Activated CD8-positive, alpha-beta T cell treated with anti-CD3 and anti-CD28 coated beads for 36 hours (primary cell): ENCODE measurements at regions not wholly inside any gene's neighbourhood (a gene's known extent, or its start where the extent isn't known, plus 50 kb on each side); places are given as distances from the start of the nearest gene placed in this dataset.

ENCODE experiments used
- ATAC-seq: fragments of 200-7000 bp; cut with Tn5 transposase; one replicate; pipeline ENCODE4 v1.10.0; 2021; ENCODE audit warnings: mild to moderate bottlenecking, moderate library complexity
- CTCF ChIA-PET: fragments of 350-600 bp; sonication (Branson Sonifier 250); formaldehyde crosslinking; loops from one replicate; lab custom pipeline; 2021; ENCODE audit warnings: antibody characterized with exemption; lab: Charles Lee
- POLR2A ChIA-PET: fragments of 350-600 bp; sonication (Branson Sonifier 250); formaldehyde crosslinking; loops from one replicate; lab custom pipeline; 2021; ENCODE audit warnings: antibody characterized with exemption; lab: Charles Lee
- DNase-seq: peaks from one replicate; pipeline ENCODE4 v3.0.0-alpha.2; 2020
- H3K27ac Mint-ChIP-seq: one replicate; pipeline ENCODE4 v1.8.0; 2021; ENCODE audit warnings: mild to moderate bottlenecking, mixed read lengths
- H3K27me3 Mint-ChIP-seq: one replicate; pipeline ENCODE4 v1.8.0; 2021; ENCODE audit warnings: mixed read lengths
- H3K36me3 Mint-ChIP-seq: one replicate; pipeline ENCODE4 v1.8.0; 2021; ENCODE audit warnings: low read depth, mixed read lengths
- H3K4me1 Mint-ChIP-seq: one replicate; pipeline ENCODE4 v1.8.0; 2021; ENCODE audit warnings: low read depth, mixed read lengths
- H3K4me3 Mint-ChIP-seq: one replicate; pipeline ENCODE4 v1.8.0; 2021; ENCODE audit warnings: mild to moderate bottlenecking, moderate library complexity, mixed read lengths
- H3K9me3 Mint-ChIP-seq: one replicate; pipeline ENCODE4 v1.8.0; 2021; ENCODE audit warnings: mixed read lengths
- intact Hi-C: fragments of 100-400 bp; cut with micrococcal nuclease; formaldehyde crosslinking; loops from one replicate; pipeline ENCODE4 v1.10.0; 2022
- TF ChIP-seq, protein P1 (sequence below): fragments of 200-600 bp; IDR thresholded peaks from one replicate; pipeline ENCODE4 v1.8.0; 2022; ENCODE audit warnings: antibody characterized with exemption, mild to moderate bottlenecking

DNA sequence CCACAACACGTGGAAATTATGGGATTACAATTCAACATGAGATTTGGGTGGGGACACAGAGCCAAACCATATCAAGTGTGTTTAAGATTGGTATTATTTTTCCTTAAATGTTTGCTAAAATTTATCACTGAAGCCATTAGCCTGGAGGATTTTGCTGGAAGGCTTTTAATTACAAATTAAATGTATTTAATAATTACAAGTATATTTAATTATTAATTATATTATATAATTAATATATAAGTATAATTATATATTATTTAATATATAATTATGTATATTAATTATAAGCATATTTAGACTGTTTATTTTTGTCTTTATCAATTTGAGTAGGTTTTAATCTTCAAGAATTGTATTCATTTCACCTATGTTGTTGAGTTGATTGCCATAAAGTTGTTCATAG is 427.4 kb upstream of the FLRT2 start:
- H3K36me3 Mint-ChIP-seq: no peaks in the 10 kb centered on the region
- intact Hi-C loops: no loop called here
- POLR2A ChIA-PET: no interaction called here
- no peak overlapping the region for H3K27ac Mint-ChIP-seq
- TF ChIP-seq, protein P1, sequence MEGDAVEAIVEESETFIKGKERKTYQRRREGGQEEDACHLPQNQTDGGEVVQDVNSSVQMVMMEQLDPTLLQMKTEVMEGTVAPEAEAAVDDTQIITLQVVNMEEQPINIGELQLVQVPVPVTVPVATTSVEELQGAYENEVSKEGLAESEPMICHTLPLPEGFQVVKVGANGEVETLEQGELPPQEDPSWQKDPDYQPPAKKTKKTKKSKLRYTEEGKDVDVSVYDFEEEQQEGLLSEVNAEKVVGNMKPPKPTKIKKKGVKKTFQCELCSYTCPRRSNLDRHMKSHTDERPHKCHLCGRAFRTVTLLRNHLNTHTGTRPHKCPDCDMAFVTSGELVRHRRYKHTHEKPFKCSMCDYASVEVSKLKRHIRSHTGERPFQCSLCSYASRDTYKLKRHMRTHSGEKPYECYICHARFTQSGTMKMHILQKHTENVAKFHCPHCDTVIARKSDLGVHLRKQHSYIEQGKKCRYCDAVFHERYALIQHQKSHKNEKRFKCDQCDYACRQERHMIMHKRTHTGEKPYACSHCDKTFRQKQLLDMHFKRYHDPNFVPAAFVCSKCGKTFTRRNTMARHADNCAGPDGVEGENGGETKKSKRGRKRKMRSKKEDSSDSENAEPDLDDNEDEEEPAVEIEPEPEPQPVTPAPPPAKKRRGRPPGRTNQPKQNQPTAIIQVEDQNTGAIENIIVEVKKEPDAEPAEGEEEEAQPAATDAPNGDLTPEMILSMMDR: no peak
- ATAC-seq: no peak
- H3K4me1 Mint-ChIP-seq: no peaks in the 10 kb centered on the region
- DNase-seq: no peak
- H3K4me3 Mint-ChIP-seq: no peak overlapping the region
- no peaks in the 10 kb centered on the region for H3K9me3 Mint-ChIP-seq
- no peaks in the 10 kb centered on the region for H3K27me3 Mint-ChIP-seq
- CTCF ChIA-PET: no interaction called here

DNA sequence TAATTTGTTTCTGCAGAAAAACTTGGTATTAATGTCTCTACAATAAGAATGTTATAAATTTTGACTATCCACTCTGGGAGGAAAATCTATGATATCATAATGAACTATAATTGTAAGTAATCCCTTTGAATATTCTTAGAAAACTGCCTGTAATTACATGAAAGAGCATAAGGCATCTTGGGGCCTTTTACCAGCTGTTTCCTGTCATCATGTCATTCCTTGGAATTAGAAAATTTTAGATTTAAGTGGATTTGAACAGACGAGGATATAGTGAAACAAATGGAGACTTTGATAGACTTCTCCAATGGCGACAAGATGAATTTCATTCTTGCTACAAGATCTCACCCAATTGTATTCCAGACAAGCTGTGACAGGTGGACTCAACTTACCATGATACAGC is 423.4 kb upstream of the FLRT2 start:
- Mint-ChIP-seq H3K27me3 (no peaks in the 10 kb centered on the region), H3K4me3 (no peak overlapping the region), H3K27ac (no peak overlapping the region), H3K9me3 (peaks cover 2% of the 10 kb centered on the region), H3K36me3 (no peaks in the 10 kb centered on the region), H3K4me1 (no peaks in the 10 kb centered on the region)
- no peak for DNase-seq
- TF ChIP-seq, protein P1: no peak
- ATAC-seq: no peak
- ChIA-PET CTCF (no interaction called here), POLR2A (no interaction called here)
- intact Hi-C loops: no loop called here

DNA sequence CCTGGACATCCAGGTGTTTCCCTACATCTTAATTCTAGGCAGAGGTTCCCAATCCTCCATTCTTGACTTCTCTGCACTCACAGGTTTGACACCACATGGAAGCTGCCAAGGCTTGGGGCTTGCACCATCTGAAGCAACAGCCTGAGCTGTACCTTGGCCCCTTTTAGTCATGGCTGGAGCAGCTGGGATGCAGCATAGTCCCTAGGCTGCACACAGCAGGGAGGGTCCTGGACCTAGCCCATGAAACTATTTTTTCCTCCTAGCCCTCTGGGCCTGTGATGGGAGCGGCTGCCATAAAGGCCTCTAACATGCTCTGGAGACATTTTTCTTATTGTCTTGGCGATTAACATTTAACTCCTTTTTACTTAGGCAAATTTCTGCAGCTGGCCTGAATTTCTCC is 417.2 kb upstream of the FLRT2 start:
- ATAC-seq (no peak), DNase-seq (no peak)
- H3K27me3 Mint-ChIP-seq: no peaks in the 10 kb centered on the region
- CTCF ChIA-PET: no interaction called here
- POLR2A ChIA-PET: no interaction called here
- H3K9me3 Mint-ChIP-seq: peaks cover 13% of the 10 kb centered on the region
- H3K4me1 Mint-ChIP-seq: no peaks in the 10 kb centered on the region
- intact Hi-C loops: no loop called here
- no peaks in the 10 kb centered on the region for H3K36me3 Mint-ChIP-seq
- no peak overlapping the region for H3K27ac Mint-ChIP-seq
- TF ChIP-seq, protein P1: no peak
- no peak overlapping the region for H3K4me3 Mint-ChIP-seq

DNA sequence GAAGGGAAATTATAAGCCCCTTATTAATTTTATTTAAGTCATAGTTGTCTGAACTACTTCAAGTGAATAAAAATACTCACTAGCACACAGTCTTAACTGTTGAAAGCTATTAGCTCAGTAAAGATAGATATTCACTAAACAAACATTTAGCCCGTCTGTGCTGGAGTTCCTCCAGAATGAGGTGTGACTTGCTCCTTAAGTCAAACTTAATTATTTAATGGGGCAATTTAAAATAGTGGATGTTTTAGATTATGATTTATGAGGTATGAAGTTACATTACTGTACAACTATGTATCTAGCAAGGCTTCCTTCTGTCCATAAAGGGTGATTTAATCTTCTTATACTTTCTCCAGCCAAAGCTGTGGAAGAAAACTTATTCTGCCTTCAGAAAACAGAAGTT is 414.0 kb upstream of the FLRT2 start:
- H3K4me1 Mint-ChIP-seq: no peaks in the 10 kb centered on the region
- peaks cover 14% of the 10 kb centered on the region for H3K9me3 Mint-ChIP-seq
- intact Hi-C loops: no loop called here
- no peak overlapping the region for H3K4me3 Mint-ChIP-seq
- ChIA-PET POLR2A (no interaction called here), CTCF (no interaction called here)
- TF ChIP-seq, protein P1: no peak
- ATAC-seq (no peak), DNase-seq (no peak)
- H3K27me3 Mint-ChIP-seq: no peaks in the 10 kb centered on the region
- no peaks in the 10 kb centered on the region for H3K36me3 Mint-ChIP-seq
- H3K27ac Mint-ChIP-seq: no peak overlapping the region

DNA sequence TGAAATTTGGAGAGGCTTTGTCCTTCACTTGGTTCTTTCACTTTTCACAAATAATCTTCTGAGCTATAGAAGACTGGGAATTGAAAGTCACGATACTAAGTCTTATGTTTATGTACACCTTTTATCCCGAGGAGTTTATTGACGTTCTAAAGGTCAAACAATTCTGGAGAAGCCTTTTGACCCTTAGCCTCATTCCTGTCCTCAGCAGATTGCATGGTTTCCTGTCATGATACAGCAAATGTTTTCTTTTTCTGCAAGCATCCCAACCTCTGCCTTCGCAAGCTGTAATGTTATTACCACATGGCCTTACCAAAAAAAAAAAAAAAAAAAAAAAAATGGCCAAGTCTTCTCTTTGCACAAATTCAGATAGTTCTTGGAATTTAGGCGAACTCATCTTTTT is 411.7 kb upstream of the FLRT2 start:
- H3K9me3 Mint-ChIP-seq: peaks cover 3% of the 10 kb centered on the region
- ATAC-seq (no peak), DNase-seq (no peak)
- POLR2A ChIA-PET: no interaction called here
- no peaks in the 10 kb centered on the region for H3K36me3 Mint-ChIP-seq
- H3K27me3 Mint-ChIP-seq: no peaks in the 10 kb centered on the region
- H3K4me3 Mint-ChIP-seq: no peak overlapping the region
- TF ChIP-seq, protein P1: no peak
- CTCF ChIA-PET: no interaction called here
- intact Hi-C loops: no loop called here
- H3K27ac Mint-ChIP-seq: no peak overlapping the region
- no peaks in the 10 kb centered on the region for H3K4me1 Mint-ChIP-seq
